ENCODE measurements at regions not wholly inside any gene's neighbourhood (a gene's known extent, or its start where the extent isn't known, plus 50 kb on each side); places are given as distances from the start of the nearest gene placed in this dataset.

GRCh38 chr3:115464036-115464435 lies 159.3 kb upstream of the GAP43 start:
- no peak overlapping the region for H3K4me3 ChIP-seq (ENCODE audit: low read depth, low read length)
- H3K27ac ChIP-seq = no peak overlapping the region
- no peaks in the 10 kb centered on the region for H3K27me3 ChIP-seq (ENCODE audit: control insufficient read depth, insufficient read depth, low read length)
- no peaks in the 10 kb centered on the region for H3K36me3 ChIP-seq (ENCODE audit: control insufficient read depth, insufficient read depth, low read length)
- no peaks in the 10 kb centered on the region for H3K4me1 ChIP-seq
- no peaks in the 10 kb centered on the region for H3K9me3 ChIP-seq (ENCODE audit: control insufficient read depth, low read length)
- H3K79me2 ChIP-seq = no peaks in the 10 kb centered on the region
- H2AFZ ChIP-seq = no peak overlapping the region
- H3K9ac ChIP-seq = no peak overlapping the region
- no peak overlapping the region for H3K4me2 ChIP-seq (ENCODE audit: low read length)
- no peak for TF ChIP-seq CTCF (IDR thresholded peaks at IDR 0.05)

GRCh38 chr3:115469649-115470048 lies 153.7 kb upstream of the GAP43 start:
- no peaks in the 10 kb centered on the region for H3K4me1 ChIP-seq

GRCh38 chr3:115470254-115470653 lies 153.1 kb upstream of the GAP43 start:
- H3K79me2 ChIP-seq = no peaks in the 10 kb centered on the region
- no peak overlapping the region for H3K4me3 ChIP-seq (ENCODE audit: low read depth, low read length)
- H3K4me1 ChIP-seq = no peaks in the 10 kb centered on the region
- no peak overlapping the region for H2AFZ ChIP-seq
- no peaks in the 10 kb centered on the region for H3K9me3 ChIP-seq (ENCODE audit: control insufficient read depth, low read length)
- H3K36me3 ChIP-seq (ENCODE audit: control insufficient read depth, insufficient read depth, low read length) = no peaks in the 10 kb centered on the region
- no peak overlapping the region for H3K27ac ChIP-seq
- TF ChIP-seq CTCF (IDR thresholded peaks at IDR 0.05) = no peak
- no peak overlapping the region for H3K4me2 ChIP-seq (ENCODE audit: low read length)
- no peaks in the 10 kb centered on the region for H3K27me3 ChIP-seq (ENCODE audit: control insufficient read depth, insufficient read depth, low read length)
- H3K9ac ChIP-seq = no peak overlapping the region

More at GRCh38 chr3:115469649-115470048, 153.7 kb upstream of the GAP43 start:
- H3K36me3 ChIP-seq (ENCODE audit: control insufficient read depth, insufficient read depth, low read length) = no peaks in the 10 kb centered on the region
- no peaks in the 10 kb centered on the region for H3K27me3 ChIP-seq (ENCODE audit: control insufficient read depth, insufficient read depth, low read length)
- no peak for TF ChIP-seq CTCF (IDR thresholded peaks at IDR 0.05)
- H3K4me3 ChIP-seq (ENCODE audit: low read depth, low read length) = no peak overlapping the region
- H3K9me3 ChIP-seq (ENCODE audit: control insufficient read depth, low read length) = no peaks in the 10 kb centered on the region
- no peak overlapping the region for H3K4me2 ChIP-seq (ENCODE audit: low read length)
- no peak overlapping the region for H2AFZ ChIP-seq
- H3K27ac ChIP-seq = no peak overlapping the region
- H3K9ac ChIP-seq = no peak overlapping the region
- H3K79me2 ChIP-seq = no peaks in the 10 kb centered on the region

- Histone ChIP-seq H3K27ac (no peak overlapping the region), H3K36me3 (ENCODE audit: control insufficient read depth, insufficient read depth, low read length) (no peaks in the 10 kb centered on the region), H2AFZ (no peak overlapping the region), H3K4me1 (no peaks in the 10 kb centered on the region), H3K9ac (no peak overlapping the region), H3K4me2 (ENCODE audit: low read length) (no peak overlapping the region), H3K27me3 (ENCODE audit: control insufficient read depth, insufficient read depth, low read length) (no peaks in the 10 kb centered on the region), H3K79me2 (no peaks in the 10 kb centered on the region), H3K9me3 (ENCODE audit: control insufficient read depth, low read length) (no peaks in the 10 kb centered on the region), H3K4me3 (ENCODE audit: low read depth, low read length) (no peak overlapping the region)
- no peak for TF ChIP-seq CTCF (IDR thresholded peaks at IDR 0.05)
Measured at GRCh38 chr3:115475178-115476041, 147.9 kb upstream of the GAP43 start.

GRCh38 chr3:115476472-115476871 lies 146.8 kb upstream of the GAP43 start:
- no peak overlapping the region for H3K9ac ChIP-seq
- no peak for TF ChIP-seq CTCF (IDR thresholded peaks at IDR 0.05)
- H3K79me2 ChIP-seq = no peaks in the 10 kb centered on the region
- no peak overlapping the region for H3K4me2 ChIP-seq (ENCODE audit: low read length)
- H3K4me1 ChIP-seq = no peaks in the 10 kb centered on the region
- no peak overlapping the region for H2AFZ ChIP-seq
- no peaks in the 10 kb centered on the region for H3K9me3 ChIP-seq (ENCODE audit: control insufficient read depth, low read length)
- H3K36me3 ChIP-seq (ENCODE audit: control insufficient read depth, insufficient read depth, low read length) = no peaks in the 10 kb centered on the region
- no peak overlapping the region for H3K27ac ChIP-seq
- H3K4me3 ChIP-seq (ENCODE audit: low read depth, low read length) = no peak overlapping the region
- H3K27me3 ChIP-seq (ENCODE audit: control insufficient read depth, insufficient read depth, low read length) = no peaks in the 10 kb centered on the region
